ENCODE measurements at regions not wholly inside any gene's neighbourhood (a gene's known extent, or its start where the extent isn't known, plus 50 kb on each side); places are given as distances from the start of the nearest gene placed in this dataset.

GRCh38 chr1:227470688-227471087, 92.7 kb upstream of the ZNF678 start:
- TF ChIP-seq CTCF (IDR thresholded peaks at IDR 0.05) (no peak), POLR2A (IDR thresholded peaks at IDR 0.05) (no peak)

Data from tibial nerve (tissue), 3 donors.